Adrenal gland (tissue), 5 donors: ENCODE measurements at regions not wholly inside any gene's neighbourhood (a gene's known extent, or its start where the extent isn't known, plus 50 kb on each side); places are given as distances from the start of the nearest gene placed in this dataset.

Experiments used
- CTCF ChIP-seq, 6 experiments: fragments of 450-650 bp in 4 of 6; fragments of 200-600 bp in 2 of 6; sonication (generic) in 1 of 6; IDR thresholded peaks; 1 replicate in 5 of 6; 2 replicates in 1 of 6; pipeline versions ENCODE4 v1.5.1 to v1.8.0; 2016 to 2021; ENCODE audit warnings: antibody characterized with exemption in 6 of 6, mild to moderate bottlenecking in 2 of 6, moderate library complexity in 1 of 6
- POLR2A ChIP-seq, 2 donors: fragments of 450-650 bp; IDR thresholded peaks; one replicate each; pipeline ENCODE4 v1.6.1; 2017; ENCODE audit warnings: antibody characterized with exemption in 2 of 2, mild to moderate bottlenecking in 2 of 2, moderate library complexity in 1 of 2
- donor health status: DM: no; HTN: no; CAD: no.

- TF ChIP-seq CTCF (IDR thresholded peaks at IDR 0.05), result no peak
- no peak for TF ChIP-seq POLR2A (IDR thresholded peaks at IDR 0.05)
Measured at GRCh38 chr15:61633951-61634350, 404.8 kb upstream of the RORA start.
